OCI-M2 (cell line): ENCODE measurements at regions not wholly inside any gene's neighbourhood (a gene's known extent, or its start where the extent isn't known, plus 50 kb on each side); places are given as distances from the start of the nearest gene placed in this dataset.

Experiments used
- DNase-seq: peaks from one replicate; lab custom pipeline; 2025; ENCODE audit not compliant: unreplicated experiment; lab: John Stamatoyannopoulos, UW

GRCh38 chr5:125575891-125576505, 829.6 kb upstream of the ZNF608 start:
- no peak for DNase-seq

- no peak for DNase-seq
Measured at GRCh38 chr5:125576822-125577221, 830.4 kb upstream of the ZNF608 start.

- DNase-seq: no peak
Measured at GRCh38 chr5:125578551-125578950, 832.1 kb upstream of the ZNF608 start.

GRCh38 chr5:125579182-125579581, 832.7 kb upstream of the ZNF608 start:
- no peak for DNase-seq

- no peak for DNase-seq
Measured at GRCh38 chr5:125581311-125581710, 834.9 kb upstream of the ZNF608 start.

GRCh38 chr5:125582352-125582751, 835.9 kb upstream of the ZNF608 start:
- DNase-seq: no peak

GRCh38 chr5:125583321-125584139, 837.1 kb upstream of the ZNF608 start:
- DNase-seq: no peak

GRCh38 chr5:125584140-125584520, 837.7 kb upstream of the ZNF608 start:
- no peak for DNase-seq

GRCh38 chr5:125587631-125588030, 835.6 kb upstream of the GRAMD2B start:
- DNase-seq: no peak

- DNase-seq: no peak
Measured at GRCh38 chr5:125592856-125593255, 830.4 kb upstream of the GRAMD2B start.

GRCh38 chr5:125595095-125595494, 828.1 kb upstream of the GRAMD2B start:
- no peak for DNase-seq

- no peak for DNase-seq
Measured at GRCh38 chr5:125595845-125596244, 827.4 kb upstream of the GRAMD2B start.

GRCh38 chr5:125597338-125597737, 825.9 kb upstream of the GRAMD2B start:
- no peak for DNase-seq

GRCh38 chr5:125600559-125600958, 822.6 kb upstream of the GRAMD2B start:
- no peak for DNase-seq

- DNase-seq: no peak
Measured at GRCh38 chr5:125602184-125602583, 821.0 kb upstream of the GRAMD2B start.

GRCh38 chr5:125603321-125603720, 819.9 kb upstream of the GRAMD2B start:
- no peak for DNase-seq

GRCh38 chr5:125604104-125604503, 819.1 kb upstream of the GRAMD2B start:
- no peak for DNase-seq

- no peak for DNase-seq
Measured at GRCh38 chr5:125607018-125607417, 816.2 kb upstream of the GRAMD2B start.

GRCh38 chr5:125609011-125609410, 814.2 kb upstream of the GRAMD2B start:
- no peak for DNase-seq

GRCh38 chr5:125610892-125611291, 812.3 kb upstream of the GRAMD2B start:
- no peak for DNase-seq

- no peak for DNase-seq
Measured at GRCh38 chr5:125611541-125611940, 811.7 kb upstream of the GRAMD2B start.

GRCh38 chr5:125612181-125612721, 811.0 kb upstream of the GRAMD2B start:
- DNase-seq: no peak
